ENCODE measurements at regions not wholly inside any gene's neighbourhood (a gene's known extent, or its start where the extent isn't known, plus 50 kb on each side); places are given as distances from the start of the nearest gene placed in this dataset.

GRCh38 chr18:51957001-51957400 is 383.0 kb upstream of the DCC start:
- H3K4me3 ChIP-seq (ENCODE audit: low read depth, low read length) = no peak overlapping the region
- TF ChIP-seq CTCF (IDR thresholded peaks at IDR 0.05; ENCODE audit: borderline replicate concordance, insufficient read depth, low read depth, low read length) = no peak

DNA sequence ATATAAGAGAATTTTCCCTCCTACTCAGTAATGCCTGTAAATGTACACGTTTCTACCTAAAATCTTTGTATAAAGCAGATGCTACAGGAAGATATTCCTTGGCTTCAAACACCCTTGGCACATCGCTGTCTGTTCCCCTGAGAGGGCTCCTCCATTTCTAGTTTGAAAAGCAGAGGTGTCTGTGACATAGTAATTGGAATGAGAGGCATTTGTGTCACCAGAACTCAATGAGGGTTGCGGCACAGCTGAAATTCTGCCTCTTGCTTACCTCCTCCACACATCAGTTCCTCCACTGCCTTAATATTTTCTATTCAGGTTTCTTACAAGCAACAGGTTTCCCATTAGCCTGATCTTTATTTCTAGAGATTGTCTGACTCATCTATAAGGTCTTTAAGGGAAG is 359.9 kb upstream of the DCC start:
- TF ChIP-seq CTCF (IDR thresholded peaks at IDR 0.05; ENCODE audit: borderline replicate concordance, insufficient read depth, low read depth, low read length) = no peak
- no peak overlapping the region for H3K4me3 ChIP-seq (ENCODE audit: low read depth, low read length)

DNA sequence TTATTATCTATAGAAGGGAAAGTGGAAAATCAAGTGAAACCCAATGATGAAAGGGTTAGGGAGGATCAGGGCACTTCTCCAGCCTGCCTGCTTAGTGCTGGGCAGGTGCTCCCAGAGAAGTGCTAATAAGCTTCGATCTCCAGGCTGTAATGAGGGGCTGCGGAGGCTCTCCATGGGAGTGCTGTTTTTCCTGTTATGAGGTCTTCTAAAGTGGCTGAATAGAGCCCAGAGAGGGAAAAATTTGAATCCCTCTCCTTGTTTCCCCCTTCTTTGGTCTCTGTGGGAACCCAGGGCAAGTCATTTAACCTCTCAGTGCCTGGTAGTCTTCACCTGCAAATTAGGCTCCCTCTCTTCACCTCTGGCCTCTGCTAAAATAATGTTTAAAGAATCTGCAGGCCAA is 351.7 kb upstream of the DCC start:
- TF ChIP-seq CTCF (IDR thresholded peaks at IDR 0.05; ENCODE audit: borderline replicate concordance, insufficient read depth, low read depth, low read length) = no peak
- no peak overlapping the region for H3K4me3 ChIP-seq (ENCODE audit: low read depth, low read length)

DNA sequence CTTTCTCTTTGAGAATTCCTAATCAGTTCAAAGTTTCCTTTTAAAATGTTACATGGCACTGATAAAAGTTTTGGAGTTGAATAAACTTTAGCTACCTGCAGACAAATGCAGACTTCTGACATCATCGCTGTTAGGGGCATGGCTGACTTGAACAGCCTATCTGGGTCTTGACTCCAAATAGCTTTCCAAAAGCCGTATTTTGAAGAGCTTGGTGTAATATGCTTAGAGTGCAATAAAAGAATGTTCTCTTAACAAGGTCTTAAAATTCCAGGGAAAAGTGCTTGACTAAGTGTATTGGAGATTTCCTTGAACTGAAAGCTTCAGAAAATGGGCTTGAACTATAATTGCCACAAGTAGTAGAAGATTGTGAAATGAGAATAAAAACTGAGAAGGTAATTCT is 342.9 kb upstream of the DCC start:
- no peak for TF ChIP-seq CTCF (IDR thresholded peaks at IDR 0.05; ENCODE audit: borderline replicate concordance, insufficient read depth, low read depth, low read length)
- H3K4me3 ChIP-seq (ENCODE audit: low read depth, low read length) = no peak overlapping the region

GRCh38 chr18:51998066-51998465 is 341.9 kb upstream of the DCC start:
- TF ChIP-seq CTCF (IDR thresholded peaks at IDR 0.05; ENCODE audit: borderline replicate concordance, insufficient read depth, low read depth, low read length) = no peak
- no peak overlapping the region for H3K4me3 ChIP-seq (ENCODE audit: low read depth, low read length)

DNA sequence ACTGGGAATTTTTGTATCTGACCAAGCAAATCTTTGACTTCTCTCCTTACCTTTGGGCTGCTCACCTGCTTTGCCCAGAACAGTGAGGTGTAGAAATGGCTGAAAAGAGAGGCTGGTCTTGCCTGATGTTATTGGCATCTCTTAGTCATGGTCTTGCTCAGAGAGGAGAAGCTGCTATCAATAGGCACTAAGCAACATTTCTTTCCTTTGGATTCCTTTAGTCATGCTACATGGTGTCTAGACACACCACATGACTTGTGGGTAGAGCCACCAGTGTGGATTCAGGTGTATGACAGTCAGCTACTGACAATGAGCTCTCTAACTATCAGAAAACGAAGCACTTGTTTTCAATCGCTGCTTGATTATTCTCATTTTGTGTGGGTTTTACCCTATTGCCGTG is 341.3 kb upstream of the DCC start:
- TF ChIP-seq CTCF (IDR thresholded peaks at IDR 0.05; ENCODE audit: borderline replicate concordance, insufficient read depth, low read depth, low read length) = no peak
- H3K4me3 ChIP-seq (ENCODE audit: low read depth, low read length) = no peak overlapping the region

GRCh38 chr18:51999351-51999750 is 340.6 kb upstream of the DCC start:
- no peak for TF ChIP-seq CTCF (IDR thresholded peaks at IDR 0.05; ENCODE audit: borderline replicate concordance, insufficient read depth, low read depth, low read length)
- H3K4me3 ChIP-seq (ENCODE audit: low read depth, low read length) = no peak overlapping the region
